HL-60 (cell line): ENCODE measurements at regions not wholly inside any gene's neighbourhood (a gene's known extent, or its start where the extent isn't known, plus 50 kb on each side); places are given as distances from the start of the nearest gene placed in this dataset.

Experiments
- DNase-seq, 2 experiments: peaks; one replicate each; pipeline ENCODE4 v3.0.0-alpha.2; 2010 to 2020; ENCODE audit warnings: low read depth in 1 of 2, low spot score in 1 of 2
- H3K27ac ChIP-seq: fragments of 250-450 bp; sonication (Bioruptor Pico); replicated peaks from 2 replicates; pipeline ENCODE4 v1.5.1; 2020; ENCODE audit warnings: mild to moderate bottlenecking, moderate library complexity
- H3K27me3 ChIP-seq: fragments of 250-450 bp; sonication (Bioruptor Pico); 2 replicates; pipeline ENCODE4 v1.5.1; 2021; ENCODE audit warnings: mild to moderate bottlenecking, moderate library complexity; ENCODE audit not compliant: insufficient read depth, poor library complexity, severe bottlenecking
- H3K4me3 ChIP-seq: replicated peaks from 2 replicates; pipeline ENCODE4 v1.5.1; 2011; ENCODE audit warnings: mild to moderate bottlenecking, control low read depth, low read length; ENCODE audit not compliant: insufficient read depth
- GABPA ChIP-seq: IDR thresholded peaks from 2 replicates; pipeline ENCODE4 v1.6.1; 2012; ENCODE audit warnings: low read depth
- POLR2AphosphoS5 ChIP-seq: IDR thresholded peaks from 2 replicates; pipeline ENCODE4 v1.6.1; 2012; ENCODE audit warnings: low read depth
- SPI1 ChIP-seq: IDR thresholded peaks from 2 replicates; pipeline ENCODE4 v1.6.1; 2012; ENCODE audit warnings: low read depth, mild to moderate bottlenecking, borderline replicate concordance
- TF ChIP-seq, protein P1 (sequence below): IDR thresholded peaks from 2 replicates; pipeline ENCODE4 v1.6.1; 2012; ENCODE audit warnings: low read depth; ENCODE audit not compliant: insufficient replicate concordance
- TF ChIP-seq, protein P2 (sequence below): IDR thresholded peaks from one replicate; pipeline ENCODE4 v1.5.1; 2011; ENCODE audit warnings: low read length, control low read depth, inconsistent platforms; ENCODE audit not compliant: insufficient read depth

DNA sequence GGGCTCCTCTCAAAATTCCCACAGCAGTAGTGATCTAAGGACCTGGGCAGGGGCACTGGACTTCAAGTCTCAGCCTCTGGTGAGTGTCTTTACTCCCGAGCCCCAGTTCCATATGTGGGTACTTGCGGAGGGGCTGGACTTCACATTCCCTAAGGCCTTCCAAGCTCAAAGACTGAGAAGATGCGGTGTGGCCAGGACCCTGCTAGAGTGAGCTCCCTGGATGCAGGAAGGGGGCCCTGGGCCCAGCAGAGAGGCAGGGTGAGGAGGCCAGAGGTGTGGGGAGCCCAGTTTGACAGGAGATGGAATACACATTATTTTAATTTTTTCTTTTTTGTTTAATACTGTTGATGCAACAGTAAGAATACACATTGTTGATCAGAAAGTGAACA is 83.7 kb downstream of the IGLL1 start:
- no peak overlapping the region for H3K4me3 ChIP-seq
- TF ChIP-seq GABPA (no peak), POLR2AphosphoS5 (no peak), SPI1 (no peak)
- TF ChIP-seq, protein P1, sequence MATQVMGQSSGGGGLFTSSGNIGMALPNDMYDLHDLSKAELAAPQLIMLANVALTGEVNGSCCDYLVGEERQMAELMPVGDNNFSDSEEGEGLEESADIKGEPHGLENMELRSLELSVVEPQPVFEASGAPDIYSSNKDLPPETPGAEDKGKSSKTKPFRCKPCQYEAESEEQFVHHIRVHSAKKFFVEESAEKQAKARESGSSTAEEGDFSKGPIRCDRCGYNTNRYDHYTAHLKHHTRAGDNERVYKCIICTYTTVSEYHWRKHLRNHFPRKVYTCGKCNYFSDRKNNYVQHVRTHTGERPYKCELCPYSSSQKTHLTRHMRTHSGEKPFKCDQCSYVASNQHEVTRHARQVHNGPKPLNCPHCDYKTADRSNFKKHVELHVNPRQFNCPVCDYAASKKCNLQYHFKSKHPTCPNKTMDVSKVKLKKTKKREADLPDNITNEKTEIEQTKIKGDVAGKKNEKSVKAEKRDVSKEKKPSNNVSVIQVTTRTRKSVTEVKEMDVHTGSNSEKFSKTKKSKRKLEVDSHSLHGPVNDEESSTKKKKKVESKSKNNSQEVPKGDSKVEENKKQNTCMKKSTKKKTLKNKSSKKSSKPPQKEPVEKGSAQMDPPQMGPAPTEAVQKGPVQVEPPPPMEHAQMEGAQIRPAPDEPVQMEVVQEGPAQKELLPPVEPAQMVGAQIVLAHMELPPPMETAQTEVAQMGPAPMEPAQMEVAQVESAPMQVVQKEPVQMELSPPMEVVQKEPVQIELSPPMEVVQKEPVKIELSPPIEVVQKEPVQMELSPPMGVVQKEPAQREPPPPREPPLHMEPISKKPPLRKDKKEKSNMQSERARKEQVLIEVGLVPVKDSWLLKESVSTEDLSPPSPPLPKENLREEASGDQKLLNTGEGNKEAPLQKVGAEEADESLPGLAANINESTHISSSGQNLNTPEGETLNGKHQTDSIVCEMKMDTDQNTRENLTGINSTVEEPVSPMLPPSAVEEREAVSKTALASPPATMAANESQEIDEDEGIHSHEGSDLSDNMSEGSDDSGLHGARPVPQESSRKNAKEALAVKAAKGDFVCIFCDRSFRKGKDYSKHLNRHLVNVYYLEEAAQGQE: no peak
- TF ChIP-seq, protein P2, sequence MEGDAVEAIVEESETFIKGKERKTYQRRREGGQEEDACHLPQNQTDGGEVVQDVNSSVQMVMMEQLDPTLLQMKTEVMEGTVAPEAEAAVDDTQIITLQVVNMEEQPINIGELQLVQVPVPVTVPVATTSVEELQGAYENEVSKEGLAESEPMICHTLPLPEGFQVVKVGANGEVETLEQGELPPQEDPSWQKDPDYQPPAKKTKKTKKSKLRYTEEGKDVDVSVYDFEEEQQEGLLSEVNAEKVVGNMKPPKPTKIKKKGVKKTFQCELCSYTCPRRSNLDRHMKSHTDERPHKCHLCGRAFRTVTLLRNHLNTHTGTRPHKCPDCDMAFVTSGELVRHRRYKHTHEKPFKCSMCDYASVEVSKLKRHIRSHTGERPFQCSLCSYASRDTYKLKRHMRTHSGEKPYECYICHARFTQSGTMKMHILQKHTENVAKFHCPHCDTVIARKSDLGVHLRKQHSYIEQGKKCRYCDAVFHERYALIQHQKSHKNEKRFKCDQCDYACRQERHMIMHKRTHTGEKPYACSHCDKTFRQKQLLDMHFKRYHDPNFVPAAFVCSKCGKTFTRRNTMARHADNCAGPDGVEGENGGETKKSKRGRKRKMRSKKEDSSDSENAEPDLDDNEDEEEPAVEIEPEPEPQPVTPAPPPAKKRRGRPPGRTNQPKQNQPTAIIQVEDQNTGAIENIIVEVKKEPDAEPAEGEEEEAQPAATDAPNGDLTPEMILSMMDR: no peak

DNA sequence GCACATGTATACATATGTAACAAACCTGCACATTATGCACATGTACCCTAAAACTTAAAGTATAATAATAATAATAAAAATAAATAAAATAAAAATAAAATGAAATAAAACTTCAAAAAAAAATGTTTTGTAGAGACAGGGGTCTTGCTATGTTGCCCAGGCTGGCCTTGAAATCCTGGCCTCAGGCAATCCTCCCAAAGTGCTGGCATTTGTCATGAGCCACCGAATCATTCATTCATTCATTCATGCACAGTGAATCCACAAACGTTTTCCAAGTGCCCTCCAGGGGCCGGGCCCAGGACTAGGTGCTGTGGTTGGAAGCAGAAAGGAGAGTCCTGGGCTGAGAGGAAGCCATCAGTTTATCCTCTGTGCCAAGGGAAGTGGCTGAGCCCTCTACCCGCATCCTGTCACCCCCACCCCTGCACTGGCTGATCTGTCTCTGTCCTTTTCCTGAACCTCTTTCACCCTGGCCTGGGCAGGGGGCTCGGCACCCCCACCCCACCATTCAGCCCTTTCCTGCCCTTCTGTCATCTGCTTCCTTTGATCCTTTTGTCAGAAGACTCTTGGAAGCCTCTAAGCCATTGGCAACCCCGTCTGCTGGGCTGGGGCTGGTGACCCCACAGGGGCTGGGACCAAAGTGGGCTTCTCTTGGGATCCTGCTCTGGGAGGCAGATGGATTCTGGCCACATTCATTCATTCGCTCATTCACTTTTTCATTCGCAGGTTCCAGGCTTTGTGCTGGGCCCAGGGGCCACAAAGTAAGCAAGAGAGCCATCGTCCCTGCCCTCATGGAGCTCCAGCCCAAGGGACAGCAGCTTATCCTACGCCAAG is 84.3 kb downstream of the IGLL1 start:
- no peak for DNase-seq
- no peaks in the 10 kb centered on the region for H3K27me3 ChIP-seq
- TF ChIP-seq, protein P1: no peak
- TF ChIP-seq, protein P2: no peak
- TF ChIP-seq SPI1 (no peak), GABPA (no peak), POLR2AphosphoS5 (no peak)
- no peak overlapping the region for H3K4me3 ChIP-seq
- no peak overlapping the region for H3K27ac ChIP-seq

More for the DNA sequence above, 83.7 kb downstream of the IGLL1 start:
- Histone ChIP-seq H3K27me3 (no peaks in the 10 kb centered on the region), H3K27ac (no peak overlapping the region)
- no peak for DNase-seq

DNA sequence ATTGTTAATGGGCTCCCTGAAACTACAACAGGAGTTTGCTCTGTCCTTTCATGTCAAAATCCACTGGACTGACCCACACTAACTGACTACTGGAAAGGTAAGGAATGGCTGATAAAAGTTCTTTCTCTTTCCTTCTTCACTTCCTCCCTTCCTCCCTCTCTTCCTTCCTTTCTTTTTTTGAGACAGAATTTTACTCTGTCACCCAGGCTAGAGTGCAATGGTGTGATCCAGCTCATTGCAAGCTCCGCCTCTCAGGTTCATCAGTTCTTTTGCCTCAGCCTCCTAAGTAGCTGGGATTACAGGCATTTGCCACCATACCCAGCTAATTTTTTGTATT is 85.2 kb downstream of the IGLL1 start:
- Histone ChIP-seq H3K27ac (no peak overlapping the region), H3K4me3 (no peak overlapping the region), H3K27me3 (no peaks in the 10 kb centered on the region)
- TF ChIP-seq POLR2AphosphoS5 (no peak), SPI1 (no peak), GABPA (no peak)
- TF ChIP-seq, protein P2: no peak
- TF ChIP-seq, protein P1: no peak
- no peak for DNase-seq
